K562 (cell line): ENCODE measurements at regions not wholly inside any gene's neighbourhood (a gene's known extent, or its start where the extent isn't known, plus 50 kb on each side); places are given as distances from the start of the nearest gene placed in this dataset.

ENCODE experiments used
- ATF1 ChIP-seq, 2 experiments: fragments of 450-650 bp in 1 of 2; IDR thresholded peaks; 2 replicates each; pipeline ENCODE4 v1.6.1; 2016; ENCODE audit warnings: missing compliant biosample characterization in 1 of 2, missing genetic modification characterization in 1 of 2
- BCL6 ChIP-seq: fragments of 250-450 bp; sonication (Bioruptor Pico); IDR thresholded peaks from 2 replicates; pipeline ENCODE4 v1.4.0; 2020
- CEBPG ChIP-seq, 3 experiments: fragments of 200-800 bp in 1 of 3; sonication (Bioruptor generic) in 1 of 3; sonication (generic) in 1 of 3; formaldehyde crosslinking in 1 of 3; IDR thresholded peaks in 2 of 3; conservative IDR thresholded peaks in 1 of 3; 2 replicates each; pipeline versions ENCODE4 v1.6.1 to v1.8.0; 2016 to 2022; ENCODE audit warnings: missing compliant biosample characterization in 2 of 3, missing genetic modification characterization in 2 of 3, mild to moderate bottlenecking in 1 of 3, missing genetic modification reagents in 1 of 3
- GABPA ChIP-seq: fragments of 200-800 bp; sonication (Bioruptor generic); conservative IDR thresholded peaks from 2 replicates; pipeline ENCODE4 v1.6.1; 2016; ENCODE audit warnings: low read depth, missing genetic modification characterization, missing compliant biosample characterization
- HSF4 ChIP-seq: fragments of 250-450 bp; sonication (Bioruptor Pico); IDR thresholded peaks from 2 replicates; pipeline ENCODE4 v2.1.2; 2022; ENCODE audit warnings: mild to moderate bottlenecking, moderate library complexity, borderline replicate concordance
- NCOA4 ChIP-seq: fragments of 450-650 bp; IDR thresholded peaks from 2 replicates; pipeline ENCODE4 v1.6.1; 2018; ENCODE audit warnings: mild to moderate bottlenecking; ENCODE audit not compliant: partially characterized antibody
- POLR2A ChIP-seq: fragments of 450-650 bp; conservative IDR thresholded peaks from 2 replicates; pipeline ENCODE4 v1.6.1; 2016
- POLR3A ChIP-seq: IDR thresholded peaks from 2 replicates; pipeline ENCODE4 v1.6.1; 2011; ENCODE audit warnings: borderline replicate concordance, mild to moderate bottlenecking, moderate library complexity; ENCODE audit not compliant: insufficient read length, insufficient read depth; ENCODE audit errors: extremely low read depth
- TF ChIP-seq, protein P1 (sequence below): sonication (generic); formaldehyde crosslinking; IDR thresholded peaks from 2 replicates; pipeline ENCODE4 v1.8.1; 2023; ENCODE audit warnings: mild to moderate bottlenecking, missing genetic modification reagents
- TF ChIP-seq, protein P2 (sequence below), 3 experiments: IDR thresholded peaks in 2 of 3; conservative IDR thresholded peaks in 1 of 3; 2 replicates each; pipeline ENCODE4 v1.5.1; 2011 to 2012; ENCODE audit warnings: low read length in 3 of 3, mild to moderate bottlenecking in 3 of 3, control low read depth in 2 of 3, improper control_type of control experiment in 1 of 3, inconsistent platforms in 1 of 3, low read depth in 1 of 3, mixed read lengths in 1 of 3, moderate library complexity in 1 of 3; ENCODE audit not compliant: insufficient read depth in 2 of 3
- TF ChIP-seq, protein P3 (sequence below): sonication (generic); formaldehyde crosslinking; IDR thresholded peaks from 2 replicates; pipeline ENCODE4 v1.8.1; 2022; ENCODE audit warnings: missing genetic modification reagents

- TF ChIP-seq POLR2A (no peak), POLR3A (no peak), NCOA4 (no peak), CEBPG (CRISPR knock-in tag; IDR thresholded peaks at IDR 0.05) (no peak), CEBPG (tag; conservative IDR thresholded peaks at IDR 0.05 in 1 of 2, IDR thresholded peaks at IDR 0.05 in 1 of 2) (no peak), GABPA (tag) (no peak), ATF1 (CRISPR knock-in tag; IDR thresholded peaks at IDR 0.05) (no peak), ATF1 (tag; IDR thresholded peaks at IDR 0.05) (no peak), HSF4 (no peak), BCL6 (CRISPR knock-in tag) (no peak)
- TF ChIP-seq, protein P1, sequence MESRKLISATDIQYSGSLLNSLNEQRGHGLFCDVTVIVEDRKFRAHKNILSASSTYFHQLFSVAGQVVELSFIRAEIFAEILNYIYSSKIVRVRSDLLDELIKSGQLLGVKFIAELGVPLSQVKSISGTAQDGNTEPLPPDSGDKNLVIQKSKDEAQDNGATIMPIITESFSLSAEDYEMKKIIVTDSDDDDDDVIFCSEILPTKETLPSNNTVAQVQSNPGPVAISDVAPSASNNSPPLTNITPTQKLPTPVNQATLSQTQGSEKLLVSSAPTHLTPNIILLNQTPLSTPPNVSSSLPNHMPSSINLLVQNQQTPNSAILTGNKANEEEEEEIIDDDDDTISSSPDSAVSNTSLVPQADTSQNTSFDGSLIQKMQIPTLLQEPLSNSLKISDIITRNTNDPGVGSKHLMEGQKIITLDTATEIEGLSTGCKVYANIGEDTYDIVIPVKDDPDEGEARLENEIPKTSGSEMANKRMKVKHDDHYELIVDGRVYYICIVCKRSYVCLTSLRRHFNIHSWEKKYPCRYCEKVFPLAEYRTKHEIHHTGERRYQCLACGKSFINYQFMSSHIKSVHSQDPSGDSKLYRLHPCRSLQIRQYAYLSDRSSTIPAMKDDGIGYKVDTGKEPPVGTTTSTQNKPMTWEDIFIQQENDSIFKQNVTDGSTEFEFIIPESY: no peak
- TF ChIP-seq, protein P2, sequence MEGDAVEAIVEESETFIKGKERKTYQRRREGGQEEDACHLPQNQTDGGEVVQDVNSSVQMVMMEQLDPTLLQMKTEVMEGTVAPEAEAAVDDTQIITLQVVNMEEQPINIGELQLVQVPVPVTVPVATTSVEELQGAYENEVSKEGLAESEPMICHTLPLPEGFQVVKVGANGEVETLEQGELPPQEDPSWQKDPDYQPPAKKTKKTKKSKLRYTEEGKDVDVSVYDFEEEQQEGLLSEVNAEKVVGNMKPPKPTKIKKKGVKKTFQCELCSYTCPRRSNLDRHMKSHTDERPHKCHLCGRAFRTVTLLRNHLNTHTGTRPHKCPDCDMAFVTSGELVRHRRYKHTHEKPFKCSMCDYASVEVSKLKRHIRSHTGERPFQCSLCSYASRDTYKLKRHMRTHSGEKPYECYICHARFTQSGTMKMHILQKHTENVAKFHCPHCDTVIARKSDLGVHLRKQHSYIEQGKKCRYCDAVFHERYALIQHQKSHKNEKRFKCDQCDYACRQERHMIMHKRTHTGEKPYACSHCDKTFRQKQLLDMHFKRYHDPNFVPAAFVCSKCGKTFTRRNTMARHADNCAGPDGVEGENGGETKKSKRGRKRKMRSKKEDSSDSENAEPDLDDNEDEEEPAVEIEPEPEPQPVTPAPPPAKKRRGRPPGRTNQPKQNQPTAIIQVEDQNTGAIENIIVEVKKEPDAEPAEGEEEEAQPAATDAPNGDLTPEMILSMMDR (IDR thresholded peaks at IDR 0.05 in 2 of 3, conservative IDR thresholded peaks at IDR 0.05 in 1 of 3; ENCODE audit: insufficient read depth in 2 of 3, low read depth in 1 of 3, low read length in 3 of 3): 0 out of 6 replicates have a peak, but pooled peaks of 1 of the 3 experiments have one; percentile 9
- TF ChIP-seq, protein P3, sequence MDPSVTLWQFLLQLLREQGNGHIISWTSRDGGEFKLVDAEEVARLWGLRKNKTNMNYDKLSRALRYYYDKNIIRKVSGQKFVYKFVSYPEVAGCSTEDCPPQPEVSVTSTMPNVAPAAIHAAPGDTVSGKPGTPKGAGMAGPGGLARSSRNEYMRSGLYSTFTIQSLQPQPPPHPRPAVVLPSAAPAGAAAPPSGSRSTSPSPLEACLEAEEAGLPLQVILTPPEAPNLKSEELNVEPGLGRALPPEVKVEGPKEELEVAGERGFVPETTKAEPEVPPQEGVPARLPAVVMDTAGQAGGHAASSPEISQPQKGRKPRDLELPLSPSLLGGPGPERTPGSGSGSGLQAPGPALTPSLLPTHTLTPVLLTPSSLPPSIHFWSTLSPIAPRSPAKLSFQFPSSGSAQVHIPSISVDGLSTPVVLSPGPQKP: no peak
Measured at GRCh38 chr6:40028449-40028848, 94.2 kb upstream of the MOCS1 start.
